Keratinocyte (primary cell): ENCODE measurements at regions not wholly inside any gene's neighbourhood (a gene's known extent, or its start where the extent isn't known, plus 50 kb on each side); places are given as distances from the start of the nearest gene placed in this dataset.

ENCODE experiments used
- DNase-seq: peaks from one replicate; pipeline ENCODE4 v3.0.0-alpha.2; 2011; ENCODE audit warnings: low read depth, missing footprints, low spot score
- FAIRE-seq: peaks from 2 replicates; lab custom pipeline; 2011; peaks lifted over from hg19 to GRCh38; lab: Jason Lieb, UNC
- H2AFZ ChIP-seq: 2 replicates; pipeline ENCODE4 v1.6.0; 2012; ENCODE audit warnings: low read length, control low read depth, inconsistent platforms; ENCODE audit not compliant: control insufficient read depth
- H3K27ac ChIP-seq: 2 replicates; pipeline ENCODE4 v1.5.1; 2011; ENCODE audit warnings: low read length; ENCODE audit not compliant: control insufficient read depth, insufficient read depth
- H3K27me3 ChIP-seq: 3 replicates; pipeline ENCODE4 v1.6.0; 2011; ENCODE audit warnings: low read length; ENCODE audit not compliant: control insufficient read depth, insufficient read depth; ENCODE audit errors: extremely low read depth
- H3K36me3 ChIP-seq, 2 experiments: 2 replicates in 1 of 2; 3 replicates in 1 of 2; pipeline ENCODE4 v1.5.1; 2011; ENCODE audit warnings: low read length in 2 of 2, mild to moderate bottlenecking in 1 of 2; ENCODE audit not compliant: control insufficient read depth in 2 of 2, insufficient read depth in 2 of 2; ENCODE audit errors: extremely low read depth in 1 of 2
- H3K4me1 ChIP-seq: 3 replicates; pipeline ENCODE4 v1.5.1; 2011; ENCODE audit warnings: low read length; ENCODE audit not compliant: control insufficient read depth, insufficient read depth; ENCODE audit errors: extremely low read depth
- H3K4me2 ChIP-seq: 3 replicates; pipeline ENCODE4 v1.6.0; 2011; ENCODE audit warnings: low read depth, low read length; ENCODE audit not compliant: control insufficient read depth, insufficient read depth; ENCODE audit errors: extremely low read depth
- H3K4me3 ChIP-seq, 3 experiments: fragments of 200-600 bp in 1 of 3; sonication (generic) in 1 of 3; 2 replicates in 2 of 3; 3 replicates in 1 of 3; pipeline ENCODE4 v1.5.1; 2011 to 2016; ENCODE audit warnings: low read length in 3 of 3, mild to moderate bottlenecking in 3 of 3, control low read depth in 2 of 3, inconsistent platforms in 1 of 3, low read depth in 1 of 3, mixed read lengths in 1 of 3, mixed run types in 1 of 3, moderate library complexity in 1 of 3; ENCODE audit not compliant: control insufficient read depth in 2 of 3, insufficient read depth in 2 of 3; ENCODE audit errors: extremely low read depth in 1 of 3
- H3K79me2 ChIP-seq: 2 replicates; pipeline ENCODE4 v1.6.0; 2012; ENCODE audit warnings: low read length; ENCODE audit not compliant: control insufficient read depth, insufficient read depth
- H3K9ac ChIP-seq: 3 replicates; pipeline ENCODE4 v1.6.0; 2011; ENCODE audit warnings: low read length; ENCODE audit not compliant: control insufficient read depth, insufficient read depth; ENCODE audit errors: extremely low read depth
- H3K9me1 ChIP-seq: 3 replicates; pipeline ENCODE4 v1.6.0; 2011; ENCODE audit warnings: low read length; ENCODE audit not compliant: control insufficient read depth, insufficient read depth; ENCODE audit errors: extremely low read depth
- H3K9me3 ChIP-seq: 2 replicates; pipeline ENCODE4 v1.5.1; 2012; ENCODE audit warnings: low read depth, low read length; ENCODE audit not compliant: control insufficient read depth
- H4K20me1 ChIP-seq: 3 replicates; pipeline ENCODE4 v1.6.0; 2011; ENCODE audit warnings: low read length; ENCODE audit not compliant: control insufficient read depth, insufficient read depth; ENCODE audit errors: extremely low read depth
- EZH2 ChIP-seq: IDR thresholded peaks from one replicate; pipeline ENCODE4 v1.6.1; 2012; ENCODE audit warnings: inconsistent platforms, mild to moderate bottlenecking, low read length, moderate library complexity
- dilution Hi-C: fragments of 300-500 bp; cut with MboI; formaldehyde crosslinking; loops from one replicate; pipeline ENCODE4 v1.7.0; 2020; ENCODE audit warnings: low sequenced_read_pairs; ENCODE audit not compliant: extremely low pct_ligation_motif_present
- TF ChIP-seq, protein P1 (sequence below), 3 experiments: IDR thresholded peaks in 1 of 3; conservative IDR thresholded peaks in 1 of 3; optimal IDR thresholded peaks in 1 of 3; 2 replicates in 2 of 3; 3 replicates in 1 of 3; pipeline versions ENCODE3 to v1.5.1; 2011; ENCODE audit warnings: low read length in 3 of 3, mild to moderate bottlenecking in 3 of 3, moderate library complexity in 2 of 3, control low read depth in 1 of 3, inconsistent platforms in 1 of 3; ENCODE audit not compliant: insufficient read depth in 2 of 3; ENCODE audit errors: extremely low read depth in 1 of 3

GRCh38 chr3:154614601-154615000 lies 184.6 kb upstream of the GPR149 start:
- Histone ChIP-seq H3K27ac (no peak overlapping the region), H3K4me1 (no peaks in the 10 kb centered on the region), H3K36me3 (no peaks in the 10 kb centered on the region), H3K9ac (no peak overlapping the region), H3K4me3 (no peak overlapping the region), H3K4me2 (no peak overlapping the region), H4K20me1 (no peaks in the 10 kb centered on the region), H3K27me3 (no peaks in the 10 kb centered on the region), H3K79me2 (no peaks in the 10 kb centered on the region), H2AFZ (no peak overlapping the region), H3K9me1 (no peaks in the 10 kb centered on the region), H3K9me3 (no peaks in the 10 kb centered on the region)
- dilution Hi-C loops, result no loop called here
- TF ChIP-seq, protein P1, sequence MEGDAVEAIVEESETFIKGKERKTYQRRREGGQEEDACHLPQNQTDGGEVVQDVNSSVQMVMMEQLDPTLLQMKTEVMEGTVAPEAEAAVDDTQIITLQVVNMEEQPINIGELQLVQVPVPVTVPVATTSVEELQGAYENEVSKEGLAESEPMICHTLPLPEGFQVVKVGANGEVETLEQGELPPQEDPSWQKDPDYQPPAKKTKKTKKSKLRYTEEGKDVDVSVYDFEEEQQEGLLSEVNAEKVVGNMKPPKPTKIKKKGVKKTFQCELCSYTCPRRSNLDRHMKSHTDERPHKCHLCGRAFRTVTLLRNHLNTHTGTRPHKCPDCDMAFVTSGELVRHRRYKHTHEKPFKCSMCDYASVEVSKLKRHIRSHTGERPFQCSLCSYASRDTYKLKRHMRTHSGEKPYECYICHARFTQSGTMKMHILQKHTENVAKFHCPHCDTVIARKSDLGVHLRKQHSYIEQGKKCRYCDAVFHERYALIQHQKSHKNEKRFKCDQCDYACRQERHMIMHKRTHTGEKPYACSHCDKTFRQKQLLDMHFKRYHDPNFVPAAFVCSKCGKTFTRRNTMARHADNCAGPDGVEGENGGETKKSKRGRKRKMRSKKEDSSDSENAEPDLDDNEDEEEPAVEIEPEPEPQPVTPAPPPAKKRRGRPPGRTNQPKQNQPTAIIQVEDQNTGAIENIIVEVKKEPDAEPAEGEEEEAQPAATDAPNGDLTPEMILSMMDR (optimal IDR thresholded peaks at IDR 0.05 in 1 of 3, IDR thresholded peaks at IDR 0.05 in 1 of 3, conservative IDR thresholded peaks at IDR 0.05 in 1 of 3; ENCODE audit: extremely low read depth in 1 of 3, insufficient read depth in 2 of 3, low read length in 3 of 3), result no peak
- TF ChIP-seq EZH2, result no peak
- FAIRE-seq (no peak), DNase-seq (no peak)

DNA sequence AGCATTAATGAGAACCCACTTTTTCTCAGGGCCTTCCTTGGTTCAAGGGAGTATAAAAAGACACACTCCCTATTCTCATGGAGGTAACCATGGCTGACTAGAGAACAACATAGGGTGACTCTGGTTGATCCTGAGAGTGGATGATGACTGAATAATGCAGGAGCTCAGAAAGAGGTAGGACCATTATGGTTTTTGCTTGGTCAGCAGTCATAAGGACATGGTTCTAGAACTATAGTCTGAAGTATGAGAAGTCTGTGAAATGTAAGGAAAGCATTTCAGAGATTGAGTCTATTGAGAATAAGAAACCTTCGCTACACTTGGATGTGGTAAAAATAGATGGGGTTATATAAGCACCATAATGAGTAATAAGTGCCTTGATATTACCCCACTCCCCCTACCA lies 184.1 kb upstream of the GPR149 start:
- no peaks in the 10 kb centered on the region for H4K20me1 ChIP-seq
- TF ChIP-seq EZH2, result no peak
- TF ChIP-seq, protein P1 (optimal IDR thresholded peaks at IDR 0.05 in 1 of 3, IDR thresholded peaks at IDR 0.05 in 1 of 3, conservative IDR thresholded peaks at IDR 0.05 in 1 of 3; ENCODE audit: extremely low read depth in 1 of 3, insufficient read depth in 2 of 3, low read length in 3 of 3), result no peak
- FAIRE-seq (no peak), DNase-seq (no peak)
- no peak overlapping the region for H3K9ac ChIP-seq
- no peaks in the 10 kb centered on the region for H3K9me3 ChIP-seq
- H3K36me3 ChIP-seq, result no peaks in the 10 kb centered on the region
- no peaks in the 10 kb centered on the region for H3K27me3 ChIP-seq
- no peaks in the 10 kb centered on the region for H3K4me1 ChIP-seq
- H2AFZ ChIP-seq, result no peak overlapping the region
- no peak overlapping the region for H3K27ac ChIP-seq
- no peaks in the 10 kb centered on the region for H3K79me2 ChIP-seq
- dilution Hi-C loops, result no loop called here
- H3K4me3 ChIP-seq, result no peak overlapping the region
- no peaks in the 10 kb centered on the region for H3K9me1 ChIP-seq
- no peak overlapping the region for H3K4me2 ChIP-seq
